ENCODE measurements at regions not wholly inside any gene's neighbourhood (a gene's known extent, or its start where the extent isn't known, plus 50 kb on each side); places are given as distances from the start of the nearest gene placed in this dataset.

DNA sequence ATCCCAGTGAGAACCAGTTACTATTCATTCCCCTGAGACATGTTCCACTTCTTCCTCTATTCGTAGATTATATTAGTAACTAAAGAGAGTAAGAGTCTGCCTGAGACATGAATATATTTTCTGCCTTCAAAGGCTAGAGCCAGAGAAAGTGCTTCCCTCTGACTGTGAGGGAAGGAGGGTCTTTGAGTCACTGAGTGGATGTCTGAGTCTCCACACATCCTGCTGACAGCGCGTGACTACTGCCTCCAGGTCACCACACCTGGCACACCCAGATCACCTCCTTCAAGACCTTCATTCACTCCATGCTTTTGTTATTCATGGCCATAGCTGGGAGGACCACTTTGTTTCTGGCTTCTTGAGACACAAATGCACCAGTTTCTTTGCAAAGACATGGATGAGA is 135.6 kb downstream of the SOX2 start:
- DNase-seq (ENCODE audit: low read depth): no peak
- TF ChIP-seq CTCF (conservative IDR thresholded peaks at IDR 0.05; ENCODE audit: control insufficient read depth, insufficient read depth, low read depth, low read length): no peak
- H3K4me3 ChIP-seq (ENCODE audit: control insufficient read depth, low read depth, low read length): no peak overlapping the region

GRCh38 chr3:181851063-181851462 is 139.3 kb downstream of the SOX2 start:
- DNase-seq (ENCODE audit: low read depth): no peak
- TF ChIP-seq CTCF (conservative IDR thresholded peaks at IDR 0.05; ENCODE audit: control insufficient read depth, insufficient read depth, low read depth, low read length): no peak
- H3K4me3 ChIP-seq (ENCODE audit: control insufficient read depth, low read depth, low read length): no peak overlapping the region

DNA sequence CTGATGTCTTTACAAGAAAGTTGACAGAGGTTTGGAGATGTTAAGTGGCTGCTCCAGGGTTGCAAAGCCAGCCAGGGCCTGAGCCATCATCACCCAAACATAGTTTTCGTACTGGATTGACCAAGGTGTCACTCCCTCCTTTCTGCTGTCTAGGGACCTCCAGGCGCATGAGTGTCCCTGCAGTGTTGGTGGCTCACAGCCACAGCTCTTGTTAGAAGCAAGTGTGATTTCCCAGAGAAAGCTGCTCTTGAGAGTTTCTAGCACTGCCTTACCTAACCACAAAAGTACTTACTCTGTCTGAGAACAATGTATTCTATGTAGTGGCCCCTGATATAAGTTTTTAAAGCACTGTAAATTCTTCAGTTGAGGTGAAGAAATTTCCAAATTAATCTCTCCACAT is 144.1 kb downstream of the SOX2 start:
- DNase-seq (ENCODE audit: low read depth): no peak
- H3K4me3 ChIP-seq (ENCODE audit: control insufficient read depth, low read depth, low read length): no peak overlapping the region
- TF ChIP-seq CTCF (conservative IDR thresholded peaks at IDR 0.05; ENCODE audit: control insufficient read depth, insufficient read depth, low read depth, low read length): no peak

- no peak overlapping the region for H3K4me3 ChIP-seq (ENCODE audit: control insufficient read depth, low read depth, low read length)
- DNase-seq (ENCODE audit: low read depth): no peak
- TF ChIP-seq CTCF (conservative IDR thresholded peaks at IDR 0.05; ENCODE audit: control insufficient read depth, insufficient read depth, low read depth, low read length): no peak
Measured at GRCh38 chr3:181859518-181859917, 147.8 kb downstream of the SOX2 start.

DNA sequence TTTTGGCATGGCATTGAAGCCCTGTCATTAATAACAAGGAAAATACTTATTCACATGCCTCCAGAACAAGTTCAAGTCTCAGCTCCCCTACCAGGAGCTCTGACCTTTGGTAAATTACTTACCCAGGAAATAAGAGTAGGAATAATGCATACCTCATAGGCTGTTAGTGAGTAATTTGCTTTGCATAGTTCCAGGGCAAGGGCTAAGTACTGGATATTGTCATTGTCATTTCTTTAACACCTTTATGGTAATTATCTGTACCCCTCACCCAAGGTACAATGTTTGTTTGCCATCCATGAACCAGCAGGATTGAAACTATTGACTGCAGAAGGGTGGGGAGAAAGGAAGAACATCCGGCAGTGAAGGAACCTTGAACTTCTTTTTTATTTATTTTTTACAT is 148.5 kb downstream of the SOX2 start:
- no peak for DNase-seq (ENCODE audit: low read depth)
- TF ChIP-seq CTCF (conservative IDR thresholded peaks at IDR 0.05; ENCODE audit: control insufficient read depth, insufficient read depth, low read depth, low read length): no peak
- H3K4me3 ChIP-seq (ENCODE audit: control insufficient read depth, low read depth, low read length): no peak overlapping the region

- no peak for TF ChIP-seq CTCF (conservative IDR thresholded peaks at IDR 0.05; ENCODE audit: control insufficient read depth, insufficient read depth, low read depth, low read length)
- no peak for DNase-seq (ENCODE audit: low read depth)
Measured at GRCh38 chr3:181862502-181862901, 150.8 kb downstream of the SOX2 start.

GRCh38 chr3:181868576-181869082 is 156.9 kb downstream of the SOX2 start:
- no peak for TF ChIP-seq CTCF (conservative IDR thresholded peaks at IDR 0.05; ENCODE audit: control insufficient read depth, insufficient read depth, low read depth, low read length)
- DNase-seq (ENCODE audit: low read depth): no peak
- no peak overlapping the region for H3K4me3 ChIP-seq (ENCODE audit: control insufficient read depth, low read depth, low read length)

More at GRCh38 chr3:181862502-181862901, 150.8 kb downstream of the SOX2 start:
- H3K4me3 ChIP-seq (ENCODE audit: control insufficient read depth, low read depth, low read length): no peak overlapping the region

Measured in fibroblast of mammary gland (primary cell).